ENCODE measurements at regions not wholly inside any gene's neighbourhood (a gene's known extent, or its start where the extent isn't known, plus 50 kb on each side); places are given as distances from the start of the nearest gene placed in this dataset.

DNA sequence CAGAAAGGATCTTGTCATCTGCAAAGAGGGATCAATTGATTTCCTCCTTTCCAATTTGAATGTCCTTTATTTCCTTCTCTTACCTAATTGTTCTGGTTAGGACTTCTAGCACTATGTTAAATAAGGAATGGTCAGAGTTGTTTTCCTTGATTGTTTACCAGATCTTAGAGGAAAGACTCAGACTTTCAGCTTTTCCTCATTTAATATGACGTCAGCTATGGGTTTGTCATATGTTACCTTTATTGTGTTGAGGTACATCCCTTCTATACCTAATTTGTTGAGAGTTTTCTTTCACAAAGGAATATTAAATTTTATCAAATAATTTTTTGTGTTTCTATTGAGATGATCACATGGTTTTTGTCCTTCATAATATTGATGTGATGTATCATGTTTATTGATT lies 656.5 kb upstream of the GRAMD2B start:
- TF ChIP-seq CREB1 (IDR thresholded peaks at IDR 0.05; ENCODE audit: low read depth) = no peak
- TF ChIP-seq FOXM1 (IDR thresholded peaks at IDR 0.05; ENCODE audit: borderline replicate concordance, low read depth) = no peak
- no peak for TF ChIP-seq EP300 (IDR thresholded peaks at IDR 0.05; ENCODE audit: borderline replicate concordance)
- no peak for TF ChIP-seq TCF12 (IDR thresholded peaks at IDR 0.05; ENCODE audit: low read depth)
- no peak for TF ChIP-seq TAF1 (IDR thresholded peaks at IDR 0.05; ENCODE audit: low read depth)
- no peak for TF ChIP-seq ZBTB7A (IDR thresholded peaks at IDR 0.05; ENCODE audit: low read depth)
- TF ChIP-seq, protein P1, sequence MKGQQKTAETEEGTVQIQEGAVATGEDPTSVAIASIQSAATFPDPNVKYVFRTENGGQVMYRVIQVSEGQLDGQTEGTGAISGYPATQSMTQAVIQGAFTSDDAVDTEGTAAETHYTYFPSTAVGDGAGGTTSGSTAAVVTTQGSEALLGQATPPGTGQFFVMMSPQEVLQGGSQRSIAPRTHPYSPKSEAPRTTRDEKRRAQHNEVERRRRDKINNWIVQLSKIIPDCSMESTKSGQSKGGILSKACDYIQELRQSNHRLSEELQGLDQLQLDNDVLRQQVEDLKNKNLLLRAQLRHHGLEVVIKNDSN (IDR thresholded peaks at IDR 0.05) = no peak

GRCh38 chr5:125775896-125776295 lies 647.3 kb upstream of the GRAMD2B start:
- TF ChIP-seq YY1 (IDR thresholded peaks at IDR 0.05; ENCODE audit: low read depth) (no peak), TAF1 (IDR thresholded peaks at IDR 0.05; ENCODE audit: low read depth) (no peak), TCF12 (IDR thresholded peaks at IDR 0.05; ENCODE audit: low read depth) (no peak), TEAD4 (IDR thresholded peaks at IDR 0.05) (no peak), RAD21 (IDR thresholded peaks at IDR 0.05; ENCODE audit: low read depth) (no peak), REST (IDR thresholded peaks at IDR 0.05; ENCODE audit: low read depth) (no peak), EP300 (IDR thresholded peaks at IDR 0.05; ENCODE audit: borderline replicate concordance) (no peak), CEBPB (IDR thresholded peaks at IDR 0.05) (no peak), EGR1 (IDR thresholded peaks at IDR 0.05) (no peak), MAX (IDR thresholded peaks at IDR 0.05) (no peak), ZBTB7A (IDR thresholded peaks at IDR 0.05; ENCODE audit: low read depth) (no peak), CREB1 (IDR thresholded peaks at IDR 0.05; ENCODE audit: low read depth) (no peak)
- TF ChIP-seq, protein P1 (IDR thresholded peaks at IDR 0.05) = no peak

- TF ChIP-seq EGR1 (IDR thresholded peaks at IDR 0.05) (no peak), YY1 (IDR thresholded peaks at IDR 0.05; ENCODE audit: low read depth) (no peak), EP300 (IDR thresholded peaks at IDR 0.05; ENCODE audit: borderline replicate concordance) (no peak), MAX (IDR thresholded peaks at IDR 0.05) (no peak), TEAD4 (IDR thresholded peaks at IDR 0.05) (no peak), CEBPB (IDR thresholded peaks at IDR 0.05) (no peak)
Observed at GRCh38 chr5:125776656-125777139, 646.5 kb upstream of the GRAMD2B start.

DNA sequence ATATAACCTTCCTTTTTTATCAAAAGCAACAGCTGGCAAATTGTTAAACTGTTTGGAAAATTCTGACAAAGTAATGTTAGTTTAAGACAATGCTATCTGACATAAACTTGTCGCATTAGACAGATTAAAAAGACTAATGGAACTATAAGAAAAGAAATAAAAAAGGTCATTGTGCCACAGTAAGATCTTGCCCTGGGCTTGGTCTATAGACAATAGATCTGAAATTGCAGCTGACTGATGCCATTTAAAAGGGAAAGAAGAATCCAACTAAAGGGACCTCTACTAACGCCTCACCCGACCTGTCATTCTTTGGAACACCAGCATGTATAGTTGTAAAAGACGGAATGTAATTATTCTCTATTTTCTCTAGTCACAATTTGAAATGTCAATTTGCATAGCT lies 644.4 kb upstream of the GRAMD2B start:
- TF ChIP-seq EP300 (IDR thresholded peaks at IDR 0.05; ENCODE audit: borderline replicate concordance) (no peak), RAD21 (IDR thresholded peaks at IDR 0.05; ENCODE audit: low read depth) (no peak), CEBPB (IDR thresholded peaks at IDR 0.05) (no peak), CREB1 (IDR thresholded peaks at IDR 0.05; ENCODE audit: low read depth) (no peak), YY1 (IDR thresholded peaks at IDR 0.05; ENCODE audit: low read depth) (no peak), EGR1 (IDR thresholded peaks at IDR 0.05) (no peak), ZBTB7A (IDR thresholded peaks at IDR 0.05; ENCODE audit: low read depth) (no peak), TAF1 (IDR thresholded peaks at IDR 0.05; ENCODE audit: low read depth) (no peak), TEAD4 (IDR thresholded peaks at IDR 0.05) (no peak), MAX (IDR thresholded peaks at IDR 0.05) (no peak), NFIC (IDR thresholded peaks at IDR 0.05) (no peak)
- TF ChIP-seq, protein P1 (IDR thresholded peaks at IDR 0.05) = no peak

GRCh38 chr5:125785407-125785806 lies 637.8 kb upstream of the GRAMD2B start:
- TF ChIP-seq ZBTB7A (IDR thresholded peaks at IDR 0.05; ENCODE audit: low read depth) (no peak), REST (IDR thresholded peaks at IDR 0.05; ENCODE audit: low read depth) (no peak), YY1 (IDR thresholded peaks at IDR 0.05; ENCODE audit: low read depth) (no peak), CREB1 (IDR thresholded peaks at IDR 0.05; ENCODE audit: low read depth) (no peak), MAX (IDR thresholded peaks at IDR 0.05) (no peak), TCF12 (IDR thresholded peaks at IDR 0.05; ENCODE audit: low read depth) (no peak), NFIC (IDR thresholded peaks at IDR 0.05) (no peak), RAD21 (IDR thresholded peaks at IDR 0.05; ENCODE audit: low read depth) (no peak), TEAD4 (IDR thresholded peaks at IDR 0.05) (no peak), EGR1 (IDR thresholded peaks at IDR 0.05) (no peak), TAF1 (IDR thresholded peaks at IDR 0.05; ENCODE audit: low read depth) (no peak), FOXM1 (IDR thresholded peaks at IDR 0.05; ENCODE audit: borderline replicate concordance, low read depth) (no peak), CEBPB (IDR thresholded peaks at IDR 0.05) (no peak), EP300 (IDR thresholded peaks at IDR 0.05; ENCODE audit: borderline replicate concordance) (no peak)
- TF ChIP-seq, protein P1 (IDR thresholded peaks at IDR 0.05) = no peak
